ENCODE measurements at regions not wholly inside any gene's neighbourhood (a gene's known extent, or its start where the extent isn't known, plus 50 kb on each side); places are given as distances from the start of the nearest gene placed in this dataset.
"Not testable (repeated sequence)": the region's sequence is repeated elsewhere in the genome, so short reads cannot be mapped to it uniquely, and the experiment has no call there.

GRCh38 chr11:107276077-107276476 is 181.5 kb downstream of the CWF19L2 start:
- no peak for DNase-seq (ENCODE audit: low read depth)

DNA sequence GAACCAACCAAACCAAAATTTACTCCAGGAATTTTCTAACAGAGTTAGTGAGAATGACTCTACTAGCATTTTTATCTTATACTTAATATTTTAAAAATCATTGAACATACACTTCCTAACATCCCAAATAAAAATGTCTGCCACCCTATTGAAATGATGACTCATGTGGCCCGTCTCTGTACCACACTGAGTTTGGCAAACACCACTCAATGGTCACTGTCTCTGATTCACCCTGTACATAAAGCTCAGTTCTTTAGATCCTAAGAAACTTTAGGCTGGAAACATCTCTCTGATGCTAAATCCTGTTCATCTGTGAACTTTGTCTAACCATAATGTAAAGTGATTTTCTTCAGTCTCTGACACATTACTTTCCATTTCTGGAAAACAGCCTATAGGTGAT is 182.0 kb downstream of the CWF19L2 start:
- no peak for DNase-seq (ENCODE audit: low read depth)

- DNase-seq (ENCODE audit: low read depth) = no peak
These were observed 183.5 kb downstream of the CWF19L2 start for GRCh38 chr11:107274138-107274537.

DNA sequence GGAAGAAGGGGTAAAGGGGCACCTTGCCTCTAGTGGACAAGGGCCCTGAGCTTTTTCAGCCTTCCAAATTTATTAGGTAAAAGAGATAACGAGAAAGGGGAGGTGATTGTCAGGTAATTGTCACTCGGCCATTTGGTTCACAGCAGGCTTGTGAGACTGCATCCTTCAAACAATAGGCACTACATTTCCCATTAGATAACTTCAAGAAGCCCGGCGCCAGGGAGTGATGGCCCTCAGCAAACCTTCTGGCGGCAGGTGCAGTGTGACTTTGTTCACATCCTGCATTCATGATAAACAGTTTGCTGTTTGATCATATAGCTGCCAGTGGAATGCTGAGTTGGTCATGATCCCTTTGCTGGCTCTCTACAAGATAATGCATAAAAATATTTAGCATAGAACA is 185.1 kb downstream of the CWF19L2 start:
- DNase-seq (ENCODE audit: low read depth) = no peak

DNA sequence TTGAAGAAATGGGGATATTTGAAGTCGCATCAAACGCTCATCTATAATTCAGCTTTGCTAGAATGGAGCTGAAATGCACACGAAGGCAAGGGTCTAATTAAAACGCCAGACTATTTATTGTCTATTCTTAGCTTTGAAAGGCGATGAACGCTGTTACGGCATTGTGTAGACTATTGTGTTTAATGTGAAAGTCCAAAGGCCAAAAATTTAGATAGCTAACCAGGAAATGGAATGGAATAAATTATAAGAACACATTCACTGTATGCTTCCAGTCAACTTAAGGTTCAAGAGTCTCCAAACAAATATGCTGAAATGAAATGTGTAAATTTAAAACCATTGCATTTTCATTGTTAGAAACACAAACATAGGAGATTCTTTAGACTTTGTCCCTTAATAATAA is 186.2 kb downstream of the CWF19L2 start:
- DNase-seq (ENCODE audit: low read depth) = no peak

DNA sequence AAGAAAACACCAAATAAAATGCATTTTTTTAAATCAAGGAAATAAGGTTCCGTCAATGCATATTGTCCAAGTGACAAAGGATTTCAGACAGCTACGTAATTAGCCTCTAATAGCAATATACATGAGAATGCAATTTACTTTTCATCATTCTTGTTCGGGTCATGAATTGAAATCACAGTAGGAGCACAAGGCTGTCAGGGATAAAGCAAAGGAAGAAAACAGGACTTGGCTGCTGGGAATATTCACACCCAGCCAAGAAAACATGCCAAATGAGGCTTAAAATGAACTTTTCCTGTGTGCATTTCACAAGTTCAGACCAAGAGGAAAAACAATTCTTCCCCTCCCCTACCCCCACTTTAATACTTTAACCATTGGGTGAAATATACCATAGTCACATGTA is 188.6 kb downstream of the CWF19L2 start:
- no peak for DNase-seq (ENCODE audit: low read depth)

- DNase-seq (ENCODE audit: low read depth) = no peak
These were observed 191.2 kb downstream of the CWF19L2 start for GRCh38 chr11:107266455-107266854.

GRCh38 chr11:107265591-107266121 is 192.0 kb downstream of the CWF19L2 start:
- DNase-seq (ENCODE audit: low read depth) = no peak

GRCh38 chr11:107263844-107264563 is 193.6 kb downstream of the CWF19L2 start:
- no peak for DNase-seq (ENCODE audit: low read depth)

GRCh38 chr11:107259811-107260221 is 197.8 kb downstream of the CWF19L2 start:
- DNase-seq (ENCODE audit: low read depth) = no peak

GRCh38 chr11:107257710-107258109 is 199.9 kb downstream of the CWF19L2 start:
- DNase-seq (ENCODE audit: low read depth) = no peak

GRCh38 chr11:107253661-107254060 is 204.0 kb downstream of the CWF19L2 start:
- DNase-seq (ENCODE audit: low read depth) = not testable (repeated sequence)

DNA sequence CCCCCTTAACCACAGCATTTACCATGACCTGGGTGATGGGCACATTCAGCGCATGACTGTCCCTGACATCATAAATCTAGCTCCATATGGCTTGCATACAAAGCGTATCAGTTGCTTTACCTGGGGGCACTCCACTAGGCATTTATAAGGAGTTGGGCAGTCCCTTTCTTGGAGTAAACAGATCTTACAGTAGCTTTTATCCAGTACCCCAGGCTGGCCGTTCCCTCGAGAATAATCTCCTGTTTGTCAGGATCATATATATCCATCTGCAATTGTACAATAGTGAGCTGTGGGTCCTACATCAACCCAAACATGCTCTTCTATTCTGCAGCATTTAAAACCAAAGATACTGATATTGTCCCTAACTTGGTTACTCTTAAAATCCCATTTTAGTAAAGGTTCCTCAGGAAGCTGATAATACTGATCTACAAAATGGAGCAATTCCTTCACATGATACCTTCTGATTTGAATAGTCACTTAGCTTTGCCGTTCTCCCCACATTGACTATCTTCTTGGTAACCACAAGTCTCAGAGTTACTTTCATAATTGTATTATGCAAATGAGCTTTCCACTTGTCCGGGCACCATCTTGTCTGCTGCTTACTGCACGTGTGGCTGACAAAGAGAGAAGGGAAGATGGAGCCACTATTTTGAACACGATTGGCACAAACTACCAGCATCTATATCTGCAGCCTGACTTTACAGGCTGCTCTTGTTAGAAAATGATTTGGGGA is 205.0 kb downstream of the CWF19L2 start:
- no peak for DNase-seq (ENCODE audit: low read depth)

- no peak for DNase-seq (ENCODE audit: low read depth)
These were observed 206.3 kb downstream of the CWF19L2 start for GRCh38 chr11:107251298-107251697.

- DNase-seq (ENCODE audit: low read depth) = no peak
These were observed 207.6 kb downstream of the CWF19L2 start for GRCh38 chr11:107250017-107250416.

- no peak for DNase-seq (ENCODE audit: low read depth)
These were observed 208.6 kb downstream of the CWF19L2 start for GRCh38 chr11:107249054-107249453.

DNA sequence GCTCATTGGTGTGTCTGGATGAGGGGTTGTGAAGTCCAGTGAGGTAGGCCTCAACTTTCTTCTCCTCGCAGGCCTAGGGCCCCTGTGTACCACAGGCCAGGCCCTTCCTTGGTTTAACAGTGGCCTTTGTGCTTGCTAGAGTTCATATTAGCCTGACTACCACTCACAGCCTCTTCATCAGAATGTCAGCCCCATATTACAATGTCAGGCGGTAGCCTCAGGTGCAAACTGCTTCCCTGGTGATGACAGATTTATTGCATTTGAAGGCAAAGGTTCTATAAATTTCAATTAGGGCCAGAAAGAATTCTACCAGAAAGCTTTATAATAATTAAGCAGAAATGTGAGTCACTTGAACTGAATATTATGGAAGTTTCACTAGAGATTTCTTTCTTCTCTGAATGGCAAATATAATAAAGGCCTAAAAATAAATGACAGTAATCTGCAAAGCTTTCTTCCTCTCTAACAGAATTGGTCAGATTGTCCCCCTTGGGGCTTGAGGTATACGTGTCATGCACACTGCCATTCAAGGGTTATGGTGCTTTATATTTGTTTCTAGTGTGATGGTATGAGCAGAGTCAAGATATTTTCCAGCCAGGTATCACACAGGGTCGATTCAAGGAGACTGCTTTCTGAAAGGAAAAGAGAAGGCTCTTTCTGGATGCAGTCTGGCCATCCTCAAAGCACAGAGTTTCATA is 210.3 kb downstream of the CWF19L2 start:
- no peak for DNase-seq (ENCODE audit: low read depth)

DNA sequence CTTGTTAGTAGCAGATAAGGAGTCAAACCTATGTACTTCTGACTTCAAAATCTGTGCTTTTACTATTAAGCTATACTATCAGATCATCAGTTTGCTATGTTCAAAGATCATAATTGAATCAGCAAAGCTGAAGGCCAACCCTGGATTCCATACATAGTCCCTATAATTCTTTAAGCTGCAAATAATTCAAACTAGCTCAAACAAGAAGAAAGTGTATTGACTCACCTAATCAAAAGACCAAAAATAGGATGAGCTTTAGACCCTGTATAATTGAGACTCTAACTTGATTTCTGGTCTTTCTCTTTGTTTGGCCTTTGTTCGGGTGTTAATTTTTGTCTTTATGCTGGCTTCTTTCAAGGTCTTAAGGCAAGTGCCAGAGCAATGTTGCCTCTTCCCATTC is 213.7 kb downstream of the CWF19L2 start:
- no peak for DNase-seq (ENCODE audit: low read depth)

DNA sequence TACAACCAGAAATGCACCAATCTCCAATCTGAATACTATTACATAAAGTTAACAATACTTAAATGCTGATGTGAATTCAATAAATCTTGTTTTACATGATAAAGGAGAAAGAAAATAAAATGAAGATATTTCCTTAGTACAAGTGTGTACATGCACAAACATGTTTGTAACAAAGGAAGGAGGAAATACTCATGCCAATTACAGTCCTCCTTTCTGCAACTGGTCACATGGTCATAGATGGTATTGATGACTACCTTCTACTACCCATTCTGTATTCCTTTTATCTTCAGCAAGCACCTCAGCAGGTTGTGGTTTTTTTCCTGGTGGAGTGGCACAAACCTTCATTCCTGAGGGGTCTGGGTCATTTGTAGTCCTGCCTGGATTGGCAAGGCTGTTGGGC is 214.2 kb upstream of the GUCY1A2 start:
- no peak for DNase-seq (ENCODE audit: low read depth)

DNA sequence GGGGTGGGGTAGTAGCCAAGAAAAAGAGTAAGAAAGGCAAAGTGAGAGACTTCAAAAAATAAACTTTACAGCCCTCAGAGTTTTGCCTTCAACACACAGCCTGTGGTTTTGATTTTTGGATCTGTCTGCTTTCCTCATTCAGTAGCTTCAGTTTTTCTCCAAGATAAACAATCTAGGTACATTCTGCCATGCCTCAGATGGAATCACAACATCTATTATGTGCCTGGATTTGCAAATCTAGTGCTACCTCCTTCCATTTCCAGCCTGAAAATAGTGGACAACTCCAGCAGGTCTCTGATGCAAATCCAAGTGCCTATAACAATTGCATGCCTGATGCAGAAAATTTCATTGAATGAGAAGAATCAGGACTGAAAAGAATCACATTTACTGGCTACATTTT is 206.6 kb upstream of the GUCY1A2 start:
- DNase-seq (ENCODE audit: low read depth) = no peak

DNA sequence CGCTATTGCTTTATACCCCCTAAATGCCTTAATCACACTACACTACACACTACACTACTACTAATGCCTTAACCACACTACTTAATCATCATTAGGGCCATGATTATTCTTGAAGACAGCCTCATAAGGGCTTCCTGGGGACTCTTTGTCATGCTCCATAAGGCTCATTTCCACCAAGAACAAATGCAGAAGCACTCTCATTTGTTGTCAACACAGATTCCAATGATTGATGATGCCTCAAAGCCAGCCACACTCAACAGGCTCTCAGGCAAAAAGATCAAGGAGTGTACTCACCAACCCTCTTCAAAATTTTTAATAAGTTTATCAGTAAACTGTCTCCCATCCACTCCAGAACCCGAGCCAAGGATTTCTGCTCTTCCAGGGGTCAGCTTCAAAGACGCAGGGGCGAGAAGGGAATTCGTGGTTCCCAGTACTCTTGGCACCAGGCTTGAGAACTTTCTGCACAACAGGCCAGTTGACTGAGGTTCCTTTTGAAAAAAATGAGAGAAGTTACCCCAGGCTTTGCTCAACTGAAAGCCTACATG is 204.7 kb upstream of the GUCY1A2 start:
- no peak for DNase-seq (ENCODE audit: low read depth)

- no peak for DNase-seq (ENCODE audit: low read depth)
These were observed 204.2 kb upstream of the GUCY1A2 start for GRCh38 chr11:107222431-107222830.

Measured in EH (cell line).